GM20000 (cell line): ENCODE measurements at regions not wholly inside any gene's neighbourhood (a gene's known extent, or its start where the extent isn't known, plus 50 kb on each side); places are given as distances from the start of the nearest gene placed in this dataset.

Source experiments
- DNase-seq: peaks from one replicate; pipeline ENCODE4 v3.0.0; 2012; ENCODE audit warnings: low spot score
- TF ChIP-seq, protein P1 (sequence below): IDR thresholded peaks from 2 replicates; pipeline ENCODE4 v1.5.1; 2012; ENCODE audit warnings: mild to moderate bottlenecking, control low read depth; ENCODE audit errors: extremely low read depth, missing control alignments

- TF ChIP-seq, protein P1, sequence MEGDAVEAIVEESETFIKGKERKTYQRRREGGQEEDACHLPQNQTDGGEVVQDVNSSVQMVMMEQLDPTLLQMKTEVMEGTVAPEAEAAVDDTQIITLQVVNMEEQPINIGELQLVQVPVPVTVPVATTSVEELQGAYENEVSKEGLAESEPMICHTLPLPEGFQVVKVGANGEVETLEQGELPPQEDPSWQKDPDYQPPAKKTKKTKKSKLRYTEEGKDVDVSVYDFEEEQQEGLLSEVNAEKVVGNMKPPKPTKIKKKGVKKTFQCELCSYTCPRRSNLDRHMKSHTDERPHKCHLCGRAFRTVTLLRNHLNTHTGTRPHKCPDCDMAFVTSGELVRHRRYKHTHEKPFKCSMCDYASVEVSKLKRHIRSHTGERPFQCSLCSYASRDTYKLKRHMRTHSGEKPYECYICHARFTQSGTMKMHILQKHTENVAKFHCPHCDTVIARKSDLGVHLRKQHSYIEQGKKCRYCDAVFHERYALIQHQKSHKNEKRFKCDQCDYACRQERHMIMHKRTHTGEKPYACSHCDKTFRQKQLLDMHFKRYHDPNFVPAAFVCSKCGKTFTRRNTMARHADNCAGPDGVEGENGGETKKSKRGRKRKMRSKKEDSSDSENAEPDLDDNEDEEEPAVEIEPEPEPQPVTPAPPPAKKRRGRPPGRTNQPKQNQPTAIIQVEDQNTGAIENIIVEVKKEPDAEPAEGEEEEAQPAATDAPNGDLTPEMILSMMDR: no peak
Measured at GRCh38 chr2:238726670-238727584, 121.0 kb upstream of the TWIST2 start.

DNA sequence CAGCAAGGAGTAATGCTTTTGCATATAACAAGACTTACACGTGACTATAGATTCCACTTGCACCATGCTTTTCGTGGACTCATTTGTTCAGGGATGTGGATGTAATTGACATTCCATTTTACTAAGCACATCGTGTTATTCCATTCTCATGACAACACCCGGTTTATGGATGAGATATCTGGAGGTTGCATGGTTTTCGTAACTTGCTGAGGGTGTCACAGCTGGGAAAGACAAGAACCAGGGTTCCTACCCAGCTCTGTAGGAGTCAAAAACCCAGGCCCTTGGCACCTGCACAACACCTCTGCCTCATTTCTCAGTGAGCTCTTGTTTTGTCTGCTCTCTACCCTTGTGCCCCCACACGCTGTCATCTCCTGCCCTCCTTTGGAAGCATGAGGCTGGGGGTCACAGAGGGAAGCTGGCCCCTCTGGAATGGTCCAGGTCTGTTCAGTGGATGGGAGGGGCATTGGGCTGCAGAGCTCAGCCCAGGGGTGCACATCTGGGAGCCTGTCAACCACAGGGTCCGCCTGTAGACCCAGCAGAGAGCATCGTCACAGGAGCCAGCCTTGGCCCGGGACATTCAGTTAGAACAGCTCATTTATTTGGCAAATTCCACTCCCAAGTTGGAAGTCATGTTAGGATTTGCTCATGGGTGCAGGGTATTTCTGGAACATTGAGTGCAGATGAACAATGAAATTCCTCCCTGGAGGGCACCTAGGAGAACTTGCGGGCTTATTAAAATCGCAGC, 120.1 kb upstream of the TWIST2 start:
- no peak for DNase-seq
- TF ChIP-seq, protein P1: no peak

More at GRCh38 chr2:238726670-238727584, 121.0 kb upstream of the TWIST2 start:
- DNase-seq: no peak

GRCh38 chr2:238728330-238729260, 119.3 kb upstream of the TWIST2 start:
- no peak for DNase-seq
- TF ChIP-seq, protein P1: no peak

DNA sequence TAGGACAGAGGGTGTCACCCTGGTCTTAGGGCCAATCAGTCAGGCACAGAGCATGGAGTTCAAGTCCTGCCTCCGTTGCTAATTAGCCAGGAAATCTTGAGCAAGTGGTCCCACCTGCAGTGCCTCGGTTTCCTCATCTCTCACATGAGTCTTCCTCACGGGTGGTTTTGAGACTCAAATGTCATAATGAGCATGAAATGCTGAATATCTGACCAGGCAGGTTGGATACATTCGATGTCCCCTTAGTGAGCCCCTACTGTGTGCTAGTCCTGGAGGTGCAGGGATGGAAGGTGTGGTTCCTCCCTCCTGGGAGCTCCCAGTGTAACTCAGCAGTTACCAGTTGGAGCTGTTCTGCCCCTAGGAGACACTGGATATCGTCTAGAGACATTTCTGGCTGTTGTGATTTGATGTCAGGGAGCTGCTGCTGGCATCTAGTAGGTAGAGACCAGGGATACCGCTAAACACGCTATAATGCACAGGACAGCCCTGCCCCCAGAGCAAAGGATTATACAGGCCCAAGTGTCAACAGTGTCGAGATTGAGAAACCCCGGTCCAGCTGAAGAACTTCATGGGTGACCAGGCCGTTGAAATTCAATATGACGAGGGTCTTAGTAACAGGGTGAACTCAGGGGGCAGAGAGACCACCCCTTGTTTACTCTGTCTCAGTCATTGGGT, 118.5 kb upstream of the TWIST2 start:
- DNase-seq: no peak

GRCh38 chr2:238730001-238730669, 117.8 kb upstream of the TWIST2 start:
- TF ChIP-seq, protein P1: no peak
- DNase-seq: no peak

More for the DNA sequence above, 118.5 kb upstream of the TWIST2 start:
- TF ChIP-seq, protein P1: no peak

DNA sequence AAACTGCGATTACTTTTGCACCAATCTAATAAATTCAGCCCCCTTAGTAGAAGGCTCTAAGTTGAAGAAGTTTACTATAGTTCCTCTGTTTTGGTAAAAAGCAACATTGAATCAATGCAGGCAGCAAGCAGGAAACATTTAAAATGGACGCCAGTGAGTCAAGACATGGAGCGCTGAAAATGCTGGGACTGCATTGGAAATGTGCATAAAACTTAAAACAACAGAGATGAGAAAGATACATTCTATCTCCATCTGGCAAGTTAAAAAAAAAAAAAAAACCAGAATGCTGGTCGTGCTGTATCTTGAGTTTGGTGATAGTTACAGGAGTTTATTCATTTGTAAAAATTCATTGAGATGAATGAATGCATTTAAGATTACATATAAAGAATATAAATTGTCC, 117.0 kb upstream of the TWIST2 start:
- no peak for DNase-seq
- TF ChIP-seq, protein P1: no peak
